ENCODE measurements at regions not wholly inside any gene's neighbourhood (a gene's known extent, or its start where the extent isn't known, plus 50 kb on each side); places are given as distances from the start of the nearest gene placed in this dataset.
A peak's percentile ranks its signal among the peaks of the same experiment; 100 is the strongest.

DNA sequence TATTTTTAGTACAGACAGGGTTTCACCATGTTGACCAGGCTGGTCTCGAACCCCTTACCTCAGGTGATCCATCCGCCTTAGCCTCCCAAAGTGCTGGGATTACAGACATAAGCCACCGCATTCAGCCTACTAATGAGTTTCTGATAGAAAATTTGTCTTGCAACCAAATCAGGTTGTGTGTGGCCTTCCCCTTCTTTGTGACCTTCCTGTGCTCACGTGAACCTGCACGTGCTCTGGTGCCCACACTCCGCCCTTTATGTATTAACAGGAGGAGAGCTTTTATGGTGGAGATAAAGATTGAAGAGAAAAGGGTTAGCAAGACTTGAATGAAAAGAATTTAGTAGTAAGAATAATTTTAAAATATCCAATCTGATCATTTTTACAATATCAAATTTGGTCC is 343.5 kb upstream of the TMEM132C start:
- DNase-seq (ENCODE audit: low spot score, unreplicated experiment), result no peak
- H3K27me3 Mint-ChIP-seq, result peaks cover 7% of the 10 kb centered on the region
- H3K36me3 Mint-ChIP-seq (ENCODE audit: insufficient read depth), result no peaks in the 10 kb centered on the region
- H3K4me1 Mint-ChIP-seq (ENCODE audit: low read depth), result no peaks in the 10 kb centered on the region
- no peak overlapping the region for H3K4me3 Mint-ChIP-seq (ENCODE audit: low read depth)
- no peaks in the 10 kb centered on the region for H3K9me3 Mint-ChIP-seq (ENCODE audit: low read depth)
- TF ChIP-seq, protein P1, sequence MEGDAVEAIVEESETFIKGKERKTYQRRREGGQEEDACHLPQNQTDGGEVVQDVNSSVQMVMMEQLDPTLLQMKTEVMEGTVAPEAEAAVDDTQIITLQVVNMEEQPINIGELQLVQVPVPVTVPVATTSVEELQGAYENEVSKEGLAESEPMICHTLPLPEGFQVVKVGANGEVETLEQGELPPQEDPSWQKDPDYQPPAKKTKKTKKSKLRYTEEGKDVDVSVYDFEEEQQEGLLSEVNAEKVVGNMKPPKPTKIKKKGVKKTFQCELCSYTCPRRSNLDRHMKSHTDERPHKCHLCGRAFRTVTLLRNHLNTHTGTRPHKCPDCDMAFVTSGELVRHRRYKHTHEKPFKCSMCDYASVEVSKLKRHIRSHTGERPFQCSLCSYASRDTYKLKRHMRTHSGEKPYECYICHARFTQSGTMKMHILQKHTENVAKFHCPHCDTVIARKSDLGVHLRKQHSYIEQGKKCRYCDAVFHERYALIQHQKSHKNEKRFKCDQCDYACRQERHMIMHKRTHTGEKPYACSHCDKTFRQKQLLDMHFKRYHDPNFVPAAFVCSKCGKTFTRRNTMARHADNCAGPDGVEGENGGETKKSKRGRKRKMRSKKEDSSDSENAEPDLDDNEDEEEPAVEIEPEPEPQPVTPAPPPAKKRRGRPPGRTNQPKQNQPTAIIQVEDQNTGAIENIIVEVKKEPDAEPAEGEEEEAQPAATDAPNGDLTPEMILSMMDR (IDR thresholded peaks at IDR 0.05; ENCODE audit: unreplicated experiment), result no peak
- no peak overlapping the region for H3K27ac Mint-ChIP-seq

DNA sequence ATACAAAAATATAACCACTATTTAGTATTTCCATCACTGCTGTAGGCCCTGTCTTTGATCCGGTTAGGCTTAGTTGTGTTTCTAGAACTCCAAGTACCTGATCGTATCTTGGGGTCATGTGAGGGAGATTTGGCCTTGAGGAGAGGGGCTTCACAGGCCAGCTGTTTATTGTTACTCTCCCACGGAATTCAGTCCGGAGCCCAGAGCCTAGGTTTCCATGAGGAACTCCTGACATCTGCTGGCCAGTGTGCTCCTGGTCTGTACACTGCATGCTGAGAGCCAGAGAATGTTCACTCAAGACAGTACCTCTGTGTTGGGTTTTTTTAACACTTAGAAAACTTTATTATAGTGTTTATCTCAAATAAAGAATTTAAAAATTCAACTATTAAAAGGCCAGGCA is 341.0 kb upstream of the TMEM132C start:
- H3K27me3 Mint-ChIP-seq, result peaks cover 13% of the 10 kb centered on the region
- H3K27ac Mint-ChIP-seq, result no peak overlapping the region
- no peaks in the 10 kb centered on the region for H3K36me3 Mint-ChIP-seq (ENCODE audit: insufficient read depth)
- no peaks in the 10 kb centered on the region for H3K4me1 Mint-ChIP-seq (ENCODE audit: low read depth)
- H3K9me3 Mint-ChIP-seq (ENCODE audit: low read depth), result no peaks in the 10 kb centered on the region
- peak; percentile 13 for DNase-seq (ENCODE audit: low spot score, unreplicated experiment)
- H3K4me3 Mint-ChIP-seq (ENCODE audit: low read depth), result no peak overlapping the region
- TF ChIP-seq, protein P1 (IDR thresholded peaks at IDR 0.05; ENCODE audit: unreplicated experiment), result peak; percentile 59

DNA sequence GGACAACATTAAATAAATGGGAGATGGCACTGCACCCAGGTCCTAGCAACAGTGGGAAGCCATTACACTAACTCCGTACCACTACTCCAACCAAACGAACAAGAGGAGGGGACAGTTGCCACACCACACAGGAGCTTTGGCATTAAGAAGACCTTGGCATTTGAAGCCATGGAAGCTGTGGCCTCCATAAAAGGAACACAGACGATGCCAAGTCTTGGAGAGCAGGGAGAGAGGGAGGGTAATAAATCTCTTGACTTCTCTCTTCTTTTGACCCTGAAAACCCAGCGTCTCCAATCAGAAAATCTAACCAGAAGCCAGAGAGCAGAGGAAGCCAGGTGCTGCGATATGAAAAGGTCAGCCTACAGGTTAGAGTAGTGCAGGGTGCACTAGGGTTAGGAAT is 338.8 kb upstream of the TMEM132C start:
- H3K9me3 Mint-ChIP-seq (ENCODE audit: low read depth), result no peaks in the 10 kb centered on the region
- H3K4me1 Mint-ChIP-seq (ENCODE audit: low read depth), result no peaks in the 10 kb centered on the region
- no peak overlapping the region for H3K27ac Mint-ChIP-seq
- TF ChIP-seq, protein P1 (IDR thresholded peaks at IDR 0.05; ENCODE audit: unreplicated experiment), result no peak
- no peak for DNase-seq (ENCODE audit: low spot score, unreplicated experiment)
- H3K4me3 Mint-ChIP-seq (ENCODE audit: low read depth), result no peak overlapping the region
- H3K27me3 Mint-ChIP-seq, result peaks cover 16% of the 10 kb centered on the region
- H3K36me3 Mint-ChIP-seq (ENCODE audit: insufficient read depth), result no peaks in the 10 kb centered on the region

DNA sequence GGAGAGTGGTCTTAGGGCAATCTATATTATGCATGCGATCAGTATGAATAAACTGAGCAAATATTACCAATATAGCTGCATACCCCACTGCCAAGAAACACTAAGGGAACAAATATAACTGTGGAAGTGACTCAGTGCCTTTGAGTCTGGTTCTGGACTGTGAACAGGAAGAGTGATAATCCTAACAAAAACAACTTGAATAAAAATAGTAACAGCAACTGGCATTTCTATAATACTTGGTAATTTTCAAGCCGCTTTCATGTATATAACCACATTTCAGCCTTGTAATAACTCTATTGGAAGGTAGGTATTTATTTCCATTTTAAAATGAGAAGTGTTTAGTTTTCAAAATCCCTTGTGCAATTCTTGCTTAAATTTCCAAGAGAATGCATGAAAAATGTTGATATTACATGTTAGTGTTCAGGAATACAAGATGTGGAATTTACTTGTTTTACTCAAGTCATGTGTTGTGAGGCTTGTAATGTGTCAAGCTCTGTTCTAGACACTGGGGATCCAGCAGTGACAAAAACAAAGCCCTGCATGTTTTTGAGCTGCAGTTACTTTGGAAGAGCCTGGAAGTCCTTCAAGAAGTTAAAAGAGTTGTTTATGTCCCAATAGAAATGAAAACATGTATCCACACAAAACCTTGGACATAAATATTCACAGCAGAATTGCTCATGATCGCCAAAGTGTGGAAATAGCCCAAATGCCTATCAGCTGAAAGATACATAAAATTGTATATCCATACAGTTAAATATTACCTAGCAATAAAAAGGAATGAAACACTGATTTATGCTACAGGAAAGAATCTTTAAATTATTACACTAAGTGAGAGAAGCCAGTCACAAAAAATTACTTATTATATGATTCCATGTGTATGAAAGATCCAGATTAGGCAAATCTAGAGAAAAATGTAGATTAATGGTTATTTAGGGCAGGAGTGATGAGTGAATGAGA is 338.1 kb upstream of the TMEM132C start:
- no peak for DNase-seq (ENCODE audit: low spot score, unreplicated experiment)
- H3K4me1 Mint-ChIP-seq (ENCODE audit: low read depth), result no peaks in the 10 kb centered on the region
- H3K36me3 Mint-ChIP-seq (ENCODE audit: insufficient read depth), result no peaks in the 10 kb centered on the region
- H3K27me3 Mint-ChIP-seq, result peaks cover 16% of the 10 kb centered on the region
- TF ChIP-seq, protein P1 (IDR thresholded peaks at IDR 0.05; ENCODE audit: unreplicated experiment), result no peak
- H3K27ac Mint-ChIP-seq, result no peak overlapping the region
- no peak overlapping the region for H3K4me3 Mint-ChIP-seq (ENCODE audit: low read depth)
- H3K9me3 Mint-ChIP-seq (ENCODE audit: low read depth), result no peaks in the 10 kb centered on the region

DNA sequence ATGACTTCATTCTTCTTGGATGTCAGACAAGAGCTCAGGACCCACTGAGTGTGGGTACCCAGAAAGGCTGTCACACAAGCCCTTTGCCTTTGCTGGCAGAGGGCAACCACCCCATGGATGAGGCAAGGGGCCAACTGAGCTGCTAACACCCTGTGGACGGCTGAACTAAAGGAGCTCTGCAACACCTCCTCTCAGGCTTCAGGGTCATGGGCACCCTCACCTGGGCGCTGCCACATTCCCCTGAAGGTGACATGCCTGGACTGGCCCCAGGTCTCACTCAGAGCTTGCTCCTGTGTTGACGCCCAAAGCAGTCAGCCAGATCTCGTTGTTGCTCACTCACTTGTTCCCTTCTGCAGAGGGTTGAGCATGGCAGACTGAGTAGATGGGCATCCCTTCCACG is 336.8 kb upstream of the TMEM132C start:
- no peaks in the 10 kb centered on the region for H3K9me3 Mint-ChIP-seq (ENCODE audit: low read depth)
- H3K27me3 Mint-ChIP-seq, result peaks cover 16% of the 10 kb centered on the region
- H3K4me3 Mint-ChIP-seq (ENCODE audit: low read depth), result no peak overlapping the region
- H3K4me1 Mint-ChIP-seq (ENCODE audit: low read depth), result no peaks in the 10 kb centered on the region
- H3K27ac Mint-ChIP-seq, result no peak overlapping the region
- H3K36me3 Mint-ChIP-seq (ENCODE audit: insufficient read depth), result no peaks in the 10 kb centered on the region
- DNase-seq (ENCODE audit: low spot score, unreplicated experiment), result no peak
- TF ChIP-seq, protein P1 (IDR thresholded peaks at IDR 0.05; ENCODE audit: unreplicated experiment), result no peak

Measured in progenitor cell of endocrine pancreas (in vitro differentiated cells).